Fibroblast of lung (primary cell): ENCODE measurements at regions not wholly inside any gene's neighbourhood (a gene's known extent, or its start where the extent isn't known, plus 50 kb on each side); places are given as distances from the start of the nearest gene placed in this dataset.

Experiments
- DNase-seq, 2 donors: peaks; one replicate each; pipeline versions ENCODE4 v3.0.0 to v3.0.0-alpha.2; 2010; ENCODE audit warnings: low read depth in 2 of 2
- H2AFZ ChIP-seq: 2 replicates; pipeline ENCODE4 v1.5.1; 2012; ENCODE audit warnings: low read length, control low read depth, inconsistent platforms
- H3K27ac ChIP-seq: 2 replicates; pipeline ENCODE4 v1.5.1; 2011; ENCODE audit warnings: low read length, control low read depth; ENCODE audit not compliant: insufficient read depth
- H3K27me3 ChIP-seq: 2 replicates; pipeline ENCODE4 v1.5.1; 2011; ENCODE audit warnings: mild to moderate bottlenecking, low read length; ENCODE audit not compliant: control insufficient read depth, insufficient read depth
- H3K36me3 ChIP-seq: 2 replicates; pipeline ENCODE4 v1.5.1; 2011; ENCODE audit warnings: low read length; ENCODE audit not compliant: control insufficient read depth, insufficient read depth
- H3K4me1 ChIP-seq: 2 replicates; pipeline ENCODE4 v1.5.1; 2011; ENCODE audit warnings: low read length; ENCODE audit not compliant: control insufficient read depth, insufficient read depth; ENCODE audit errors: extremely low read depth
- H3K4me2 ChIP-seq: 2 replicates; pipeline ENCODE4 v1.5.1; 2011; ENCODE audit warnings: low read length, control low read depth; ENCODE audit not compliant: insufficient read depth; ENCODE audit errors: extremely low read depth
- H3K4me3 ChIP-seq, 4 experiments: fragments of 200-600 bp in 1 of 4; sonication (generic) in 1 of 4; replicated peaks in 1 of 4; 2 replicates each; pipeline ENCODE4 v1.5.1; 2011 to 2016; ENCODE audit warnings: low read length in 4 of 4, low read depth in 3 of 4, mild to moderate bottlenecking in 3 of 4, control low read depth in 2 of 4, inconsistent platforms in 1 of 4, mixed read lengths in 1 of 4; ENCODE audit not compliant: insufficient read depth in 1 of 4; ENCODE audit errors: control extremely low read depth in 1 of 4
- H3K79me2 ChIP-seq: 2 replicates; pipeline ENCODE4 v1.5.1; 2012; ENCODE audit warnings: mild to moderate bottlenecking, low read length, inconsistent platforms; ENCODE audit not compliant: control insufficient read depth, insufficient read depth
- H3K9ac ChIP-seq: 2 replicates; pipeline ENCODE4 v1.5.1; 2011; ENCODE audit warnings: mild to moderate bottlenecking, low read length, control low read depth; ENCODE audit not compliant: insufficient read depth
- H3K9me3 ChIP-seq: 2 replicates; pipeline ENCODE4 v1.5.1; 2012; ENCODE audit warnings: low read depth, low read length; ENCODE audit not compliant: control insufficient read depth, insufficient read depth
- H4K20me1 ChIP-seq: 2 replicates; pipeline ENCODE4 v1.5.1; 2011; ENCODE audit warnings: low read length; ENCODE audit not compliant: control insufficient read depth, insufficient read depth; ENCODE audit errors: extremely low read depth
- CTCF ChIP-seq, 2 donors: IDR thresholded peaks in 1 of 2; conservative IDR thresholded peaks in 1 of 2; 1 replicate in 1 of 2; 2 replicates in 1 of 2; pipeline ENCODE4 v1.5.1; 2011 to 2012; ENCODE audit warnings: low read length in 2 of 2, control low read depth in 1 of 2, inconsistent platforms in 1 of 2, low read depth in 1 of 2, mild to moderate bottlenecking in 1 of 2
- EZH2 ChIP-seq: IDR thresholded peaks from 2 replicates; pipeline ENCODE4 v1.5.1; 2012; ENCODE audit warnings: low read length, control low read depth, mild to moderate bottlenecking; ENCODE audit errors: missing control alignments

GRCh38 chr1:93779540-93780165 is 98.0 kb upstream of the BCAR3 start:
- H3K9ac ChIP-seq, result no peak overlapping the region
- no peaks in the 10 kb centered on the region for H3K36me3 ChIP-seq
- no peak overlapping the region for H2AFZ ChIP-seq

GRCh38 chr1:93778457-93778856 is 96.8 kb upstream of the BCAR3 start:
- no peaks in the 10 kb centered on the region for H3K4me1 ChIP-seq
- TF ChIP-seq CTCF (conservative IDR thresholded peaks at IDR 0.05 in 1 of 2, IDR thresholded peaks at IDR 0.05 in 1 of 2; ENCODE audit: low read depth in 1 of 2, low read length in 2 of 2) (no peak), EZH2 (no peak)
- H3K27me3 ChIP-seq, result no peaks in the 10 kb centered on the region
- no peak overlapping the region for H3K27ac ChIP-seq
- DNase-seq, result no peak
- no peak overlapping the region for H2AFZ ChIP-seq
- no peaks in the 10 kb centered on the region for H3K79me2 ChIP-seq
- no peaks in the 10 kb centered on the region for H3K36me3 ChIP-seq
- H3K4me3 ChIP-seq, result no peak overlapping the region
- H4K20me1 ChIP-seq, result no peaks in the 10 kb centered on the region
- no peak overlapping the region for H3K9ac ChIP-seq
- H3K4me2 ChIP-seq, result no peak overlapping the region
- no peaks in the 10 kb centered on the region for H3K9me3 ChIP-seq

More at GRCh38 chr1:93779540-93780165, 98.0 kb upstream of the BCAR3 start:
- H3K4me3 ChIP-seq, result no peak overlapping the region
- H3K9me3 ChIP-seq, result no peaks in the 10 kb centered on the region
- peak; percentile 57 to 95 for DNase-seq
- H3K27ac ChIP-seq, result no peak overlapping the region
- H3K79me2 ChIP-seq, result no peaks in the 10 kb centered on the region
- no peaks in the 10 kb centered on the region for H3K27me3 ChIP-seq
- no peaks in the 10 kb centered on the region for H4K20me1 ChIP-seq
- TF ChIP-seq CTCF (conservative IDR thresholded peaks at IDR 0.05 in 1 of 2, IDR thresholded peaks at IDR 0.05 in 1 of 2; ENCODE audit: low read depth in 1 of 2, low read length in 2 of 2) (no peak), EZH2 (no peak)
- H3K4me1 ChIP-seq, result no peaks in the 10 kb centered on the region
- H3K4me2 ChIP-seq, result no peak overlapping the region

GRCh38 chr1:93777255-93777654 is 95.6 kb upstream of the BCAR3 start:
- no peaks in the 10 kb centered on the region for H3K4me1 ChIP-seq
- H3K4me3 ChIP-seq, result no peak overlapping the region
- no peaks in the 10 kb centered on the region for H4K20me1 ChIP-seq
- H3K9me3 ChIP-seq, result no peaks in the 10 kb centered on the region
- no peak overlapping the region for H2AFZ ChIP-seq
- TF ChIP-seq CTCF (conservative IDR thresholded peaks at IDR 0.05 in 1 of 2, IDR thresholded peaks at IDR 0.05 in 1 of 2; ENCODE audit: low read depth in 1 of 2, low read length in 2 of 2), result no peak
- TF ChIP-seq EZH2, result no peak
- H3K79me2 ChIP-seq, result no peaks in the 10 kb centered on the region
- H3K9ac ChIP-seq, result no peak overlapping the region
- DNase-seq, result no peak
- no peak overlapping the region for H3K4me2 ChIP-seq
- no peak overlapping the region for H3K27ac ChIP-seq
- no peaks in the 10 kb centered on the region for H3K27me3 ChIP-seq
- H3K36me3 ChIP-seq, result no peaks in the 10 kb centered on the region
